GM18502 (cell line): ENCODE measurements at regions not wholly inside any gene's neighbourhood (a gene's known extent, or its start where the extent isn't known, plus 50 kb on each side); places are given as distances from the start of the nearest gene placed in this dataset.
"Not testable (repeated sequence)": the region's sequence is repeated elsewhere in the genome, so short reads cannot be mapped to it uniquely, and the experiment has no call there.

Source experiments
- ATAC-seq: cut with Tn5 transposase; IDR thresholded peaks from one replicate; pipeline ENCODE4 v1.9.1; 2021; ENCODE audit warnings: mild to moderate bottlenecking; ENCODE audit not compliant: unreplicated experiment, poor library complexity

- no peak for ATAC-seq
Measured at GRCh38 chr18:66440433-66440832, 163.5 kb downstream of the CDH19 start.

- no peak for ATAC-seq
Measured at GRCh38 chr18:66439670-66440069, 164.2 kb downstream of the CDH19 start.

GRCh38 chr18:66438711-66439536 lies 165.0 kb downstream of the CDH19 start:
- no peak for ATAC-seq

GRCh38 chr18:66432636-66433035 lies 171.3 kb downstream of the CDH19 start:
- ATAC-seq: no peak

GRCh38 chr18:66428795-66429194 lies 175.1 kb downstream of the CDH19 start:
- ATAC-seq: no peak

GRCh38 chr18:66419400-66419799 lies 184.5 kb downstream of the CDH19 start:
- ATAC-seq: no peak

- ATAC-seq: no peak
Measured at GRCh38 chr18:66410692-66411091, 193.2 kb downstream of the CDH19 start.

- ATAC-seq: no peak
Measured at GRCh38 chr18:66395671-66396218, 208.1 kb downstream of the CDH19 start.

GRCh38 chr18:66393463-66393862 lies 210.4 kb downstream of the CDH19 start:
- ATAC-seq: no peak

- no peak for ATAC-seq
Measured at GRCh38 chr18:66377291-66377690, 226.6 kb downstream of the CDH19 start.

GRCh38 chr18:66375391-66375790 lies 228.5 kb downstream of the CDH19 start:
- not testable (repeated sequence) for ATAC-seq

- no peak for ATAC-seq
Measured at GRCh38 chr18:66346833-66347588, 256.9 kb downstream of the CDH19 start.

- no peak for ATAC-seq
Measured at GRCh38 chr18:66344227-66344626, 259.7 kb downstream of the CDH19 start.

GRCh38 chr18:66342577-66342976 lies 261.3 kb downstream of the CDH19 start:
- no peak for ATAC-seq

- ATAC-seq: no peak
Measured at GRCh38 chr18:66334534-66334933, 269.4 kb downstream of the CDH19 start.

- no peak for ATAC-seq
Measured at GRCh38 chr18:66329716-66330115, 274.2 kb downstream of the CDH19 start.

GRCh38 chr18:66328296-66328878 lies 275.5 kb downstream of the CDH19 start:
- ATAC-seq: no peak

- ATAC-seq: no peak
Measured at GRCh38 chr18:66325251-66325650, 278.6 kb downstream of the CDH19 start.

- no peak for ATAC-seq
Measured at GRCh38 chr18:66324616-66325015, 279.3 kb downstream of the CDH19 start.

- no peak for ATAC-seq
Measured at GRCh38 chr18:66317243-66318090, 286.4 kb downstream of the CDH19 start.
